Psoas muscle (tissue), 7 donors: ENCODE measurements at regions not wholly inside any gene's neighbourhood (a gene's known extent, or its start where the extent isn't known, plus 50 kb on each side); places are given as distances from the start of the nearest gene placed in this dataset.

Experiments used
- ATAC-seq, 4 donors: fragments of 200-7000 bp; cut with Tn5 transposase; one replicate each; pipeline ENCODE4 v1.9.1; 2020; ENCODE audit warnings: moderate library complexity in 3 of 4, mild to moderate bottlenecking in 2 of 4
- DNase-seq, 2 donors: peaks; one replicate each; pipeline ENCODE4 v3.0.0-alpha.2; 2020
- H3K27ac ChIP-seq: fragments of 200-600 bp; one replicate; pipeline ENCODE4 v1.8.0; 2022
- H3K27me3 ChIP-seq, 3 donors: fragments of 200-600 bp in 1 of 3; one replicate each; pipeline versions ENCODE4 v1.6.1 to v1.8.0; 2013 to 2022; ENCODE audit warnings: low read length in 2 of 3, mild to moderate bottlenecking in 2 of 3, moderate library complexity in 1 of 3; ENCODE audit not compliant: insufficient read depth in 3 of 3
- H3K36me3 ChIP-seq, 2 donors: fragments of 200-600 bp in 1 of 2; one replicate each; pipeline versions ENCODE4 v1.6.1 to v1.8.0; 2013 to 2022; ENCODE audit warnings: low read depth in 1 of 2, mild to moderate bottlenecking in 1 of 2, moderate library complexity in 1 of 2; ENCODE audit not compliant: insufficient read depth in 1 of 2
- H3K4me1 ChIP-seq: fragments of 200-600 bp; one replicate; pipeline ENCODE4 v1.8.0; 2022
- H3K4me3 ChIP-seq: fragments of 200-600 bp; one replicate; pipeline ENCODE4 v1.8.0; 2022; ENCODE audit warnings: mild to moderate bottlenecking
- H3K9me3 ChIP-seq: fragments of 200-600 bp; one replicate; pipeline ENCODE4 v1.8.0; 2022
- WGBS, 3 donors: extraction: QIAGEN DNeasy Blood & Tissue Kit; methylation state at CpG; one replicate each; pipeline versions ENCODE4 v1.1.6 to v1.1.7; 2013; 5-methylcytosine and 5-hydroxymethylcytosine counted together
- intact Hi-C, 2 donors: fragments of 100-400 bp; cut with DNase I; formaldehyde crosslinking; loops; one replicate each; pipeline versions ENCODE4 v1.11.0 to v1.14.2; 2022
- TF ChIP-seq, protein P1 (sequence below): fragments of 200-600 bp; IDR thresholded peaks from one replicate; pipeline ENCODE4 v1.8.0; 2022; ENCODE audit warnings: antibody characterized with exemption
- donor health status: healthy with polysubstance abuse.
- donor health status: DM: no; HTN: no; CAD: no; lungs with moderate emphysema.
- donor health status: Bipolar disorder and iron deficiency.
- donor health status: healthy.
- donor health status: DM: yes; HTN: yes; CAD: no.
- donor health status: DM: no; HTN: no; CAD: no.
- donor health status: DM: yes; HTN: yes; CAD: no.

DNA sequence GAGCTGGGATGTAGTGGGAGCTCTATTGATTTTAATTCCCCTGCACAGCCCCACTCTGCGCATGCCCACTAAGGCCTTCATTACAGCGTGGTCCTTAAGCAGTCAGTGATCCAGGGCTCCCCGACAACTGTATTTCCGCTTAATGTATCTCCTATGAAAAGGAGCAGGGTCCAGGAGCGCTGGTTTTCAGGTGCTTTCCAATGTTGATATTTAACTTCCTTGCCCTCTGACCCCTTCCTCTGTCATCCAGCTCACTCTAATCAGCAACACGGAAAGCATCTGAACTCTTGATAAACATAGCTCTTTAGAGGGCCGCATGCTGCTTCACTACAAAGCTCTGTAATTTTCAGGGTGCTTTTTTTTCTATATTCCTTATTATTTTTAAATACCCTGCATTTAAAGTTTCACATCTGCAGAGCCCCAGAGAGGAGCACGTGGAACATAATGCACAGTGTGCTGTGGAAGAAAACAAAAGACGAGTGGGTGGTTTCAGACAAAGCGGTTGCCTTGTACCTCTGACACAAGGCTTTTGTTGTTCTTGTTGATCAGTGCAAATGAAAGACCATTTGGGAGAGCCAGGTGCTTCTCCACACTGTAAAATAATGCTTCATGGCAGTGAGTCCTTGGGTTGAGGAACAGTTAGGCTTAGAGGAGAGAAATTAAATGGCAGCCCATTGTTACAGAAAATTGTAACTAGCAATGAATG lies 465.9 kb upstream of the CELF2 start:
- Histone ChIP-seq H3K27ac (no peak overlapping the region), H3K36me3 (no peaks in the 10 kb centered on the region), H3K4me3 (no peak overlapping the region), H3K9me3 (no peaks in the 10 kb centered on the region), H3K27me3 (peaks cover 0 to 2% (median 0%) of the 10 kb centered on the region in 3 donors), H3K4me1 (no peaks in the 10 kb centered on the region)
- 71 to 76% (median 76%) methylated on average over 10 of the region's 10 CpGs for WGBS, 3 donors
- intact Hi-C loops, result no loop called here
- TF ChIP-seq, protein P1, sequence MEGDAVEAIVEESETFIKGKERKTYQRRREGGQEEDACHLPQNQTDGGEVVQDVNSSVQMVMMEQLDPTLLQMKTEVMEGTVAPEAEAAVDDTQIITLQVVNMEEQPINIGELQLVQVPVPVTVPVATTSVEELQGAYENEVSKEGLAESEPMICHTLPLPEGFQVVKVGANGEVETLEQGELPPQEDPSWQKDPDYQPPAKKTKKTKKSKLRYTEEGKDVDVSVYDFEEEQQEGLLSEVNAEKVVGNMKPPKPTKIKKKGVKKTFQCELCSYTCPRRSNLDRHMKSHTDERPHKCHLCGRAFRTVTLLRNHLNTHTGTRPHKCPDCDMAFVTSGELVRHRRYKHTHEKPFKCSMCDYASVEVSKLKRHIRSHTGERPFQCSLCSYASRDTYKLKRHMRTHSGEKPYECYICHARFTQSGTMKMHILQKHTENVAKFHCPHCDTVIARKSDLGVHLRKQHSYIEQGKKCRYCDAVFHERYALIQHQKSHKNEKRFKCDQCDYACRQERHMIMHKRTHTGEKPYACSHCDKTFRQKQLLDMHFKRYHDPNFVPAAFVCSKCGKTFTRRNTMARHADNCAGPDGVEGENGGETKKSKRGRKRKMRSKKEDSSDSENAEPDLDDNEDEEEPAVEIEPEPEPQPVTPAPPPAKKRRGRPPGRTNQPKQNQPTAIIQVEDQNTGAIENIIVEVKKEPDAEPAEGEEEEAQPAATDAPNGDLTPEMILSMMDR, result no peak
- ATAC-seq (no peak), DNase-seq (no peak)

DNA sequence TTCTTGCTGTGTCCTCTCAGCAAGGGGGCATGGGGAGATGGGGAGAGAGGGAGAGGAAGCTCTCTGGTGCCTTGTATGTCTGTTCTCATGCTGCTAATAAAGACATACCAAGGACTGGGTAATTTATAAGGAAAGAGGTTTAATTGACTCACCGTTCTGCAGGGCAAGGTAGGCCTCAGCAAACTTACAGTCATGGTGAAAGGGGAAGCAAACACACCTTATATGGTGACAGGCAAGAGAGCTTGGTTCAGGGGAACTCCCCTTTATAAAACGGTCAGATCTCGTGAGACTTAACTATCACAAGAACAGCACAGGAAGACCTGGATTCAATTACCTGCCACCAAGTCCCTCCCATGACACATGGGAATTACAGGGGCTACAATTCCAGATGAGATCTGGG lies 464.7 kb upstream of the CELF2 start:
- WGBS, 3 donors, result 76 to 79% (median 78%) methylated on average over 3 of the region's 3 CpGs

DNA sequence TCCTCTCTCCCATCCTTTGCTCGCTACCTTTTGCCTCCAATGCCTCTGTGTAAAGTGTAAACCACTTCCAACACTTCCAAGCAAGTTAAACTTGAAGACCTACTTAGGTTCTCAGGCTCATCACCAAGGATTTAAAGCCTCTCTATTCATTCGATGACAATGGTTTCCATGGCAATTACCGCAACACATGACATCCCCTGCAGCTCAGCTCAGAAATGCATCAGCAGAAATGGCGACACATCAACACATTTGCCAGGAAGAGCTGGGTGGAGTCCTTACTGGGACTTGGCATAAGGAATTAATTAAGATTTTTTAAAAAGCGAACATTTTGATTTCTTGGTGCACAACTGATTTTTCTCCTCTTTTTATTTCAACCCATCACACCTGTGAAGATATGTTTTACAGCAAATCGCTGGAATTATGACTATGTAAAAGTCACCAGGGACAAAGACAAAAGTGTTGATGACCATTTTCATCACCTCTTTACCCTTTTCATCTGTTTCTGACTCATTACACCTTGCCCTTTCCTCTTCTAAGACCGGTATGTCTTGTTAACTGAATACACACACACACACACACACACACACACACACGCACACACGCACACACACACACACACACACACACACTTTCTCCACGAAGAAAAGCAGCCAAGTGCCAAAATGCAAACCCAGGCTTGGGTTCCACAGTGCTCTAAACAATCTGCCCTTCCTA lies 453.4 kb upstream of the CELF2 start:
- Histone ChIP-seq H3K9me3 (no peaks in the 10 kb centered on the region), H3K27ac (no peak overlapping the region), H3K36me3 (no peaks in the 10 kb centered on the region), H3K27me3 (no peaks in the 10 kb centered on the region), H3K4me1 (no peaks in the 10 kb centered on the region), H3K4me3 (no peak overlapping the region)
- intact Hi-C loops, result no loop called here
- ATAC-seq (no peak), DNase-seq (no peak)
- TF ChIP-seq, protein P1, result no peak
- WGBS, 3 donors, result 63 to 71% (median 67%) methylated on average over 10 of the region's 10 CpGs

More for the DNA sequence above, 464.7 kb upstream of the CELF2 start:
- H3K36me3 ChIP-seq, result no peaks in the 10 kb centered on the region
- H3K27me3 ChIP-seq, result peaks cover 0 to 1% (median 0%) of the 10 kb centered on the region in 3 donors
- no peak for ATAC-seq
- no peaks in the 10 kb centered on the region for H3K4me1 ChIP-seq
- intact Hi-C loops, result no loop called here
- DNase-seq, result no peak
- H3K9me3 ChIP-seq, result no peaks in the 10 kb centered on the region
- no peak overlapping the region for H3K4me3 ChIP-seq
- TF ChIP-seq, protein P1, result no peak
- no peak overlapping the region for H3K27ac ChIP-seq

DNA sequence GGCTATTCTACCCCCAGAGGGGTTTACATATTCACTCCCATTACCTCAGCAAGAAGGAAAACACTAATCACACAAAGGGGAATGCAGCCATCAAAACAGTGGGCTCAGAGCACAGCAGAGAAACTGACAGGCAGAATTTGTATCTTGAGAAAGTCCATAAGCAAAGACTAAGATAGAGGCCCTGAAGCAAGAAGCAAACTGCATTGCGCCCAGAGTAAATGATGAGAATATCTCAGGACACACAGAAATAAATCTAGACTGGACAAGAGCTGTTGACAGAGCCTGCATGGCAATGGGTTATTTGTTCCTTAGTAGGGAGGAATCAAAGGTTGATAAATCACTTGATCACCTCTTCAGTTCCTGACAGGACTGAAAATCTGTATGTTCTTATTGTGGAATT lies 440.7 kb upstream of the CELF2 start:
- DNase-seq (no peak), ATAC-seq (no peak)
- H3K9me3 ChIP-seq, result no peaks in the 10 kb centered on the region
- no peak overlapping the region for H3K4me3 ChIP-seq
- H3K27me3 ChIP-seq, result peaks cover 0 to under 1% (median 0%) of the 10 kb centered on the region in 3 donors
- TF ChIP-seq, protein P1, result no peak
- intact Hi-C loops, result no loop called here
- H3K4me1 ChIP-seq, result no peaks in the 10 kb centered on the region
- no peaks in the 10 kb centered on the region for H3K36me3 ChIP-seq
- WGBS, 3 donors, result 97 to 100% (median 100%) methylated on average over 1 of the region's 1 CpG
- H3K27ac ChIP-seq, result no peak overlapping the region
